HG02840 (cell line): ENCODE measurements at regions not wholly inside any gene's neighbourhood (a gene's known extent, or its start where the extent isn't known, plus 50 kb on each side); places are given as distances from the start of the nearest gene placed in this dataset.

ENCODE experiments used
- ATAC-seq: cut with Tn5 transposase; IDR thresholded peaks from one replicate; pipeline ENCODE4 v1.9.1; 2021; ENCODE audit warnings: mild to moderate bottlenecking, moderate library complexity, moderate number of reproducible peaks; ENCODE audit not compliant: unreplicated experiment, low FRiP score

GRCh38 chr14:83207550-83207949 lies 1673.9 kb upstream of the SEL1L start:
- ATAC-seq = no peak

- no peak for ATAC-seq
Measured at GRCh38 chr14:83208341-83208740, 1674.7 kb upstream of the SEL1L start.

GRCh38 chr14:83217492-83217891 lies 1683.8 kb upstream of the SEL1L start:
- no peak for ATAC-seq

GRCh38 chr14:83247924-83248639 lies 1714.4 kb upstream of the SEL1L start:
- ATAC-seq = no peak

GRCh38 chr14:83251402-83251801 lies 1717.7 kb upstream of the SEL1L start:
- ATAC-seq = no peak

- no peak for ATAC-seq
Measured at GRCh38 chr14:83253870-83254269, 1720.2 kb upstream of the SEL1L start.

GRCh38 chr14:83255015-83255726 lies 1721.5 kb upstream of the SEL1L start:
- ATAC-seq = peak; percentile 84

GRCh38 chr14:83255727-83256090 lies 1722.1 kb upstream of the SEL1L start:
- ATAC-seq = peak; percentile 47

- no peak for ATAC-seq
Measured at GRCh38 chr14:83257466-83258439, 1724.1 kb upstream of the SEL1L start.

GRCh38 chr14:83260751-83261150 lies 1727.1 kb upstream of the SEL1L start:
- ATAC-seq = no peak

- no peak for ATAC-seq
Measured at GRCh38 chr14:83269583-83269982, 1735.9 kb upstream of the SEL1L start.

GRCh38 chr14:83271663-83272062 lies 1738.0 kb upstream of the SEL1L start:
- no peak for ATAC-seq

GRCh38 chr14:83280719-83281118 lies 1747.1 kb upstream of the SEL1L start:
- ATAC-seq = no peak

- no peak for ATAC-seq
Measured at GRCh38 chr14:83282706-83283105, 1749.1 kb upstream of the SEL1L start.

- no peak for ATAC-seq
Measured at GRCh38 chr14:83287300-83287699, 1753.6 kb upstream of the SEL1L start.

- ATAC-seq = no peak
Measured at GRCh38 chr14:83289390-83289789, 1755.7 kb upstream of the SEL1L start.

GRCh38 chr14:83289896-83290295 lies 1756.2 kb upstream of the SEL1L start:
- no peak for ATAC-seq

- ATAC-seq = no peak
Measured at GRCh38 chr14:83290447-83290846, 1756.8 kb upstream of the SEL1L start.

GRCh38 chr14:83291714-83292113 lies 1758.1 kb upstream of the SEL1L start:
- no peak for ATAC-seq

- no peak for ATAC-seq
Measured at GRCh38 chr14:83294941-83295340, 1761.3 kb upstream of the SEL1L start.

GRCh38 chr14:83297361-83297760 lies 1763.7 kb upstream of the SEL1L start:
- no peak for ATAC-seq
